Endothelial cell of umbilical vein (primary cell): ENCODE measurements at regions not wholly inside any gene's neighbourhood (a gene's known extent, or its start where the extent isn't known, plus 50 kb on each side); places are given as distances from the start of the nearest gene placed in this dataset.

Experiments
- POLR2A ChIP-seq: IDR thresholded peaks from 2 replicates; pipeline ENCODE4 v1.6.1; 2012; ENCODE audit warnings: low read depth, mild to moderate bottlenecking, control low read depth, low read length
- POLR2AphosphoS5 ChIP-seq: IDR thresholded peaks from 2 replicates; pipeline ENCODE4 v1.6.1; 2012; ENCODE audit warnings: low read depth, mild to moderate bottlenecking, control low read depth, low read length, moderate library complexity; ENCODE audit not compliant: insufficient read depth
- TF ChIP-seq, protein P1 (sequence below), 2 donors: IDR thresholded peaks; 1 replicate in 1 of 2; 2 replicates in 1 of 2; pipeline ENCODE4 v1.5.1; 2011; ENCODE audit warnings: low read length in 2 of 2, mild to moderate bottlenecking in 2 of 2, moderate library complexity in 2 of 2, control low read depth in 1 of 2, inconsistent platforms in 1 of 2, low read depth in 1 of 2; ENCODE audit not compliant: insufficient read depth in 1 of 2; ENCODE audit errors: extremely low read depth in 1 of 2

DNA sequence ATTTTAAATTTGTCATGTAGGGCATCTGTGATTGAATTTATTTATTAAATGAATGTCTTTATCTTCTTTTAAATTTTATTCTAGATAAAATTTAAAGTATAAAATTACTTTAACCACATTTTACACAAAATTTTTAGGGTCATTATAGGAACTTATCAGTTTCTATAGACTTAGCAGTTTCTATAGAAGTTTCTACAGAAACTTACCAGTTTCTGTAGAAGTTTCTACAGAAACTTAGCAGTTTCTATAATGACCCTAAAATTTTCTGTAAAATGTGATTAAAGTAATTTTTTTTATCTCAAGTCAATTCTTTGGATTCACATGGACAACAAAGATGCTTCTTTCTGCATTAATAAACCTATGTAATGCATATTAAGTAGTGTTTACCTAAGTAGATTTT, 565.9 kb upstream of the TECRL start:
- TF ChIP-seq POLR2A (no peak), POLR2AphosphoS5 (no peak)
- TF ChIP-seq, protein P1, sequence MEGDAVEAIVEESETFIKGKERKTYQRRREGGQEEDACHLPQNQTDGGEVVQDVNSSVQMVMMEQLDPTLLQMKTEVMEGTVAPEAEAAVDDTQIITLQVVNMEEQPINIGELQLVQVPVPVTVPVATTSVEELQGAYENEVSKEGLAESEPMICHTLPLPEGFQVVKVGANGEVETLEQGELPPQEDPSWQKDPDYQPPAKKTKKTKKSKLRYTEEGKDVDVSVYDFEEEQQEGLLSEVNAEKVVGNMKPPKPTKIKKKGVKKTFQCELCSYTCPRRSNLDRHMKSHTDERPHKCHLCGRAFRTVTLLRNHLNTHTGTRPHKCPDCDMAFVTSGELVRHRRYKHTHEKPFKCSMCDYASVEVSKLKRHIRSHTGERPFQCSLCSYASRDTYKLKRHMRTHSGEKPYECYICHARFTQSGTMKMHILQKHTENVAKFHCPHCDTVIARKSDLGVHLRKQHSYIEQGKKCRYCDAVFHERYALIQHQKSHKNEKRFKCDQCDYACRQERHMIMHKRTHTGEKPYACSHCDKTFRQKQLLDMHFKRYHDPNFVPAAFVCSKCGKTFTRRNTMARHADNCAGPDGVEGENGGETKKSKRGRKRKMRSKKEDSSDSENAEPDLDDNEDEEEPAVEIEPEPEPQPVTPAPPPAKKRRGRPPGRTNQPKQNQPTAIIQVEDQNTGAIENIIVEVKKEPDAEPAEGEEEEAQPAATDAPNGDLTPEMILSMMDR (IDR thresholded peaks at IDR 0.05; ENCODE audit: extremely low read depth in 1 of 2, insufficient read depth in 1 of 2, low read depth in 1 of 2, low read length in 2 of 2) = no peak
